Left ventricle myocardium superior (tissue), 1 donor: ENCODE measurements at regions not wholly inside any gene's neighbourhood (a gene's known extent, or its start where the extent isn't known, plus 50 kb on each side); places are given as distances from the start of the nearest gene placed in this dataset.
"Not testable (repeated sequence)": the region's sequence is repeated elsewhere in the genome, so short reads cannot be mapped to it uniquely, and the experiment has no call there.

Source experiments
- ATAC-seq: fragments of 200-7000 bp; cut with Tn5 transposase; one replicate; pipeline ENCODE4 v1.9.1; 2020; ENCODE audit warnings: mild to moderate bottlenecking, moderate library complexity
- DNase-seq: peaks from one replicate; pipeline ENCODE4 v3.0.0-alpha.2; 2020
- intact Hi-C: fragments of 100-400 bp; cut with micrococcal nuclease; formaldehyde crosslinking; loops from one replicate; pipeline ENCODE4 v1.11.0; 2022
- donor health status: DM: no; HTN: yes; CAD: no; lungs with severe emphysema.

DNA sequence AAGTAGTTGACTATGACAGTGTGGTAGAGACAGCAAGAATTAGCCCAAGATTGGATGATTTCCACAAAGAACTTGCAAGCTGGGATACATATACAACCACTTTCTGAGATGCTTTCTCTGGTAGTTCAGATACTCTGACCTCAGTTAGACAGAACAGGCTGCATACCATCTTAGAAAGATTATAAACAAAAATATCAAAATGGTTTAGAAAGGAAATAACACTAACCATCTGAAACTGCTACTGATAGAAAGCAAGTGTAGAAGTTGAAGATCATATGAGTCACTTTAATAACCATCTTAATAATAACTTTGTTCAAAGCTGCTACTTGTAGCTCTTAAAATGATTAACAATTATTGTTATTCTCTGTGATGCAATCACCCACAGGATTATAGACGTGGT, 255.4 kb upstream of the TTC29 start:
- DNase-seq = no peak
- intact Hi-C loops = no loop called here
- no peak for ATAC-seq

DNA sequence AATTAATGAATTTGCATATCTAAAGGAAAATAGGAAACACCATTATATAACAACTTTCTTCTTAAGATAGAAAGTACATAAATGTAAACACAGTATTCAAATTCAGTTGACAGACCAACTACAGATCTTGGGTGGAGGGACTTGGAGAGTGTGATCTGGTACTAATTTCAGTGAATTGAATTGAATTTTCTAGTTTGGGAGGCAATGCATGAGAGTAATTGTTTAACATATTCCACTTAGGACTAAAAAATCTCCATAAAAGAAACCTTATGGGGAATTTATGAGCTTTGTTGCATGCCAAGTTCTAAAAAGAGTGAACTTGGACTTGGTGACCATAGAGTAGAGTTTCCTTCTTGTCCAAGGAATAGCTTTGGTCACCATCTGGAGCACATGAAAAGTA, 261.1 kb upstream of the TTC29 start:
- ATAC-seq = no peak
- intact Hi-C loops = no loop called here

DNA sequence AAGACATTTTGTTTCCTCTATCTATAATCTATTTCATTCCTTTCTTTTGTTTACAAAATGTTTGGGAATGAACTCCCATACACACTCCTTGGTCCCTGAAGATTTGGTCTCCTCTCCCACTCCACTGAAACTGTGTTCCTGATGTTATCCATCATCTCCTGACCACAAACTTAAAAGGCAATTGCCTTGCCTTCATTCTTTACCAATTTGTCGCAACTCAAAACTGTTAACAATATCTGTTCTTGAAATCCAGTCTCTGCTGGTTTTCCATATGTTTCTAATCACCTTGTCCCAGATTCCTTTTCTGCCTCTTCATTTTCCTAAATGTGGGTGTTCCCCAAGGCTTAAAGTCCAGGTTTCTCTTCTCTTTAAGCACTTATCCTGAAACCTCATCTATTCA, 262.2 kb upstream of the TTC29 start:
- DNase-seq (no peak), ATAC-seq (no peak)
- intact Hi-C loops = no loop called here

More for the DNA sequence above, 261.1 kb upstream of the TTC29 start:
- no peak for DNase-seq

DNA sequence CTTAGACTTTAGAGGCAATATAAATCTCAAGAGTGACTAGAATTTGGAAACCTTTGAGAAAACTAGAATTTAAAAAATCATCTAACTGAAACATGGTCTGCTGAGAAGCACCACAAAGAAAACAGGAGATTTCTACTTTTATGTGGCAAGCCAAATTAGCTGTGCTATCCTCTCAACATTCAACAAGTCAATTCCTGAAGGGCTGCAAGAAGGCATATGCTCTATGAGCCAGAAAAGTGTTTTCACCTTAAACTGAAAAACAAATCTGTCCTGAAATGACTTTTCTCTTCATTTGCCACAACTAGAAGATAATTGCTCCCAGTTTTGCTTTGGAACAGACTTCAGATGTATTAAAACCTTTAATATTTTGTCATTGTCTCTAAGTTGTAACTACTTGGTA, 263.2 kb upstream of the EDNRA start:
- intact Hi-C loops = no loop called here
- DNase-seq (no peak), ATAC-seq (no peak)

DNA sequence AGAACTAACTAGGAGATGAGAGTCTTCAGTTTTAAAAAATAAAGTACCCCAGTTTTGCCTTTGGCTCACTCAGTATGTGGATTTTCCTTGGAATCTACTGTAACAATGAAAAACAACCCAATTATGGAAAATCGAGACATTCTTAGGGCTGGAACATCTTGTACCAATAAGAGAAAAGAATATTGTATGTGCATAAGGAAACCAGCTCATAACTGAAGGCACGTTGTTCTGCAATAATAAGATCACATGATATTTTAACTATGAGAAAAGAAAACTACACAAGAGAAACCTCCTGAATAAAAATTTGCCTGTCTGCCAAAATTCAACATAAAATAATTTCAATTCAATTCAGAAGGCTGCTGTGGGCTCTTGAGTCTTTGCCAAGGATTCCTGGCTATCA, 261.8 kb upstream of the EDNRA start:
- ATAC-seq (no peak), DNase-seq (no peak)
- intact Hi-C loops = no loop called here

DNA sequence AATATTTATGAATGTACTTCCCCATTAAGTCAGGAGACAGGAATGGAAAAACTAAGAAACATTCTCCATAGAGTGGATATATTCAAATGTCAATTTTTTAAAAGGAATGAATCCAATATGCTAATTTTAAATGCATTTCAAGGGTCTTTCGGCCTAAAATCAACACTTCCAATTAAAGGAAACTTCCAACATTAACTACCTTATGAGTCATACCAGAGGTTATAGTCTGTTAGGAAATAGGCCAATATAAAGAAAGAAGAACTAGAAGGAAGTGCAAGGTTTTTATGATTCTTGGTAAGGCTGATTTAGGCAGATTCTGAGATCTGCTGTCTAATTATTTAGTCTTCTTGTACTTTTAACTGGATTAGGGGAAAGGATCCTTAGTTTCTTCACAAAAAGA, 260.1 kb upstream of the EDNRA start:
- no peak for DNase-seq
- ATAC-seq = no peak
- intact Hi-C loops = no loop called here

DNA sequence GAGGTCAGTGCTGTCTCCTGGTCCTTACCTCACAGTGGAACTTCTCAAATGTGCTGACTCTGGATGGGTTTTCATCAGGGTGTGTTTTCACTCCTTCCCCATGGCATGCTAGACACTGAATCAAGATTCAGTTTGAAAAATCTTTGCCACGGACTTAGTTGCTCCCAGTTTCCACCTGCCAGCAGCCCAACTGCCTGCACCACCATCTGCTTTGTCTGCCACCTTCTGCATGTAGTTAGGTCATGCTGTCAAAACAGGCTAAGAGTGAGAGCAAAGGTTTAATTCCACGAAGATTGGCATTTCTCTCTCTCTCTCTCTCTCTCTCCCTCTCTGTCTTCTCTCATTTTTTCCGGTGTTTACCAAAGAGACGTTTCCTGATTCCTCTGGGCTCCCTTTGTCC, 258.0 kb upstream of the EDNRA start:
- intact Hi-C loops = no loop called here
- ATAC-seq (no peak), DNase-seq (no peak)

DNA sequence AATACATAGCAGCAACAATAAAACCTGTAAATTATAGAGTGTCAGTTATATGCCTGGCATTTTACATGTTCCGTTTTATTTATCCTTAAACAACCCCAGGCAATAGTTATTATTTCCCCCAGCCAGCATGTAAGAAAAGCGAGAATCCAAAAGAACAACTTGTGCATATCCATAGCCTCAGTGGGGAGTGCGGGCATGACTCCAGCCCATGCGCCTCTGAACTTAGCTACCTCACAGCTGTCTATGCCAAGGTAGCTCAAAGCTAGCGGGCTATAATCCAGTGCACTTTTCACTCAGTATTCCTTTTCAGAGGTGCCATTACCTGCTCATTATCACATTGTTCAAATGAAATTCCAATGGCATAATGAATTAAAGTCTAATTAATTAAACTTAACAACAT, 257.3 kb upstream of the EDNRA start:
- ATAC-seq (no peak), DNase-seq (no peak)
- intact Hi-C loops = no loop called here

DNA sequence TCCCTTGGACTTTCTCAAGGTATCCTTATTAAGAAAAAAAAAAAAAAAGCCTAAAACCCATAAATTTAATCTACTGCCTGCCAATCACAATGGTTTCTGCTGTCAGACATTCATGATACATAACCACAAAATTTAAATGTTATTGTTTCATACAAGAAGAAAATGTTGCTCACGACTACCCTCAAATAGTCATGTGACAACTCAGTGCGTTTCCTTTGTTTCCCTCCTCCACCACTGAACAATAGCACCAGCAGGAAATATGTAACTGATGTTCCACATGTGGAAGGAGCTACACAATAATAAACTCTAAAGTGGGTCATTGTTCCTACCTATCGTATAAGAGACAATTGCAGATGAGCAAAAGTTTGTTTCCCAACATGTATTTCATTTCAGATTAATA, 244.1 kb upstream of the EDNRA start:
- no peak for ATAC-seq
- DNase-seq = no peak
- intact Hi-C loops = no loop called here

DNA sequence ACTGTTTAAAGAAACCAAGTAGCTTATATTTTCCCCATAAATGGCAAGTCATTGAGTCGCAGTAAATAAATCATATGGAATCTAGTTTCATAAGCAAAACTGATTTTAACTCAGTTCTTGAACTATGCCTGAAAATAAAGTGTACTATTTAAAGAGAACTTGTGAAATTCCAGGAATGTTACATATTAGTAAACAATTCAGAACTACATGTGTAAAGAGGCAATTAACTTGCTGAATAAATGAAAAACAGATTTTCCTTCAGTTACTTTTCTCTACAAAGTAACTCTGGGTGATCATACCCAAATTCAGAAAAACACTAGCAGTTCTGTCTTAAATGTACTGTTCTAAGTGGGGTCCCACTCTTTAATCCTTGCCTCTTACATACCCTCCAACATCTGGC, 236.1 kb upstream of the EDNRA start:
- intact Hi-C loops = no loop called here
- ATAC-seq (no peak), DNase-seq (no peak)

DNA sequence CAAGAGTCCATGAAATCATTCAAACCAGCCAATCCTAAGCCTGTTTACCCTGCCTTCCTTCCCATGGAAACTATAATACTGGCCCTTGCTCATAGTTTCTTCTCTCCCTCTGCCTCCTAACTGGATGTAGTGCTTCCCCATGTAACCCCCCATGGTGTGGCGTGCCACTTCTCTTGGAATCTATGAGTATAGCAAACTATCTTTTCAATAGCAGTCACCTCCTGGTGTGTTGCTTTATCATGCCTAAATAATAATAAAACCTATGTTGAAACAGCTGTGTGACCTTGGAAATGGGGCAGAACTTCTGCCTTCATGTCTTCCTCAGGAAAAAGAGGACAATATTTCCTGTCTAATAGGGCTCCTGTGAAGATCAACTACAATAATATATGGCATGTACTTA, 234.8 kb upstream of the EDNRA start:
- intact Hi-C loops = no loop called here
- ATAC-seq = no peak
- DNase-seq = no peak

DNA sequence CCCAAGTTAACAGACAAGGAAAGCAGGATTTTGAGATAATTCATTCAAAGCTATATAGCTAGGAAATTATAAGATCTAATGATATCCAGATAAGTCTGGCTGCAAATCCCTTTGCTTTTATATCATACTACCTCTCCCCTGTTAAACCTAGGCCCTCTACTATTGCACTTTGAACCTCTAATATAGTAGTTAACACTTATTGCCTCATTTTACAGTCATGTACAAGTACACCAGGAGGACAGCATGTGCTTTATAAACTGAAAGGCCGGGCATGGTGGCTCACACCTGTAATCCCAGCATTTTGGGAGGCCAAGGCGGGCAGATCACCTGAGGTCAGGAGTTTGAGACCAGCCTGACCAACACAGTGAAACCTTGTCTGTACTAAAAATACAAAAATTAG, 234.4 kb upstream of the EDNRA start:
- ATAC-seq, intact Hi-C loops, DNase-seq: not testable (repeated sequence)

DNA sequence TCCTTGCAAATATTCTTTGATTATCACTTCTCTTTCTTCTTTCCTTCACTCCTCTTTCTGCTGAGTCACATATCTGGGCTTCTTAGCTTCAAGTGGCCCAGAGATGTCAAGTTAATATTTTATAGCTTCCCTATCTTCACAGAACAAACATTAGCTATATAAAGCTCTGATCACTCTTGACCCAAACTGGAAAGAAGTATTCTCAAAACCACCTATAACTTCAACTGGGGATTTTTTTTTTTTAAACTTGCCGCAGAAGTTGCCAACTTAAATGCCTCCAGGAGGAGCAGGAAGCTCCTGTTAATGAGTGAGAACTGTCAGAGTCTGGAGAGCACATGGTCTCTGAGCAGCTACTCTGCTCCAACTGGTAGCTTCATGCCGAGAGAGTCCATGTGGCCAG, 233.3 kb upstream of the EDNRA start:
- DNase-seq = no peak
- no peak for ATAC-seq
- intact Hi-C loops = no loop called here

DNA sequence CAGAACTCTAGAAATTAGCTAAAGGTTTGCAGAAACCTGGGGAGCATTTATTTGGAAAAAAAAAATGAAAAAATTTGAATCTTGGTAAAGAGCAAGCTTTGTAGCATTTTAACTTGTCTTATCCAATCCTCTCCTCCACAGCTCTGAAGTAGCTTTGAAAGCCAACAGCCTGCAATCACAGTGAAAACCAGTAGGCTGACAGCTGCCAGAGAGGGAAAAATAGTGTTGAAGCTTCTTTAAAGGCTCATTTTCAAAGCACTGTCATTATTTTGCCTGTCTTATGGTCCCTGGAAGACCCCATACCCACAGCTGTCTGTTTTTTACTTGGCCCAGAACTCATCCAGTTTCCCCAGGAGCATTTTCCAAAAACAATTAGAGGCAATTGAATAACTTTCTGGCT, 230.8 kb upstream of the EDNRA start:
- intact Hi-C loops = no loop called here
- no peak for DNase-seq
- ATAC-seq = no peak

DNA sequence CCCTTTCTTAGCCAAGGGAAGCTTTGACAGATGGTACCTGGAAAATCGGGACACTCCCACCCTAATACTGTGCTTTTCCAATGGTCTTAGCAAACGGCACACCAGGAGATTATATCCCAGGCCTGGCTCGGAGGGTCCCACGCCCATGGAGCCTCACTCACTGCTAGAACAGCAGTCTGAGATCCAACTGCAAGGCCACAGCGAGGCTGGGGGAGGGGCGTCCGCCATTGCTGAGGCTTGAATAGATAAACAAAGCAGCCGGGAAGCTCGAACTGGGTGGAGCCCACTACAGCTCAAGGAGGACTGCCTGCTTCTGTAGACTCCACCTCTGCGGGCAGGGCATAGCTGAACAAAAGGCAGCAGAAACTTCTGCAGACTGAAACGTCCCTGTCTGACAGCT, 225.6 kb upstream of the EDNRA start:
- ATAC-seq, intact Hi-C loops, DNase-seq: not testable (repeated sequence)

DNA sequence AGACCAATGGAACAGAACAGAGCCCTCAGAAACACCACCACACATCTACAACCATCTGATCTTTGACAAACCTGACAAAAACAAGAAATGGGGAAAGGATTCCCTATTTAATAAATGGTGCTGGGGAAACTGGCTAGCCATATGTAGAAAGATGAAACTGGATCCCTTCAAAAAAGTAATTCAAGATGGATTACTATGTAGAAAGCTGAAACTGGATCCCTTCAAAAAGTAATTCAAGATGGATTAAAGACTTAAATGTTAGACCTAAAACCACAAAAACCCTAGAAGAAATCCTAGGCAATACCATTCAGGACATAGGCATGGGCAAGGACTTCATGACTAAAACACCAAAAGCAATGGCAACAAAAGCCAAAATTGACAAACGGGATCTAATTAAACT, 221.6 kb upstream of the EDNRA start:
- ATAC-seq, intact Hi-C loops, DNase-seq: not testable (repeated sequence)

DNA sequence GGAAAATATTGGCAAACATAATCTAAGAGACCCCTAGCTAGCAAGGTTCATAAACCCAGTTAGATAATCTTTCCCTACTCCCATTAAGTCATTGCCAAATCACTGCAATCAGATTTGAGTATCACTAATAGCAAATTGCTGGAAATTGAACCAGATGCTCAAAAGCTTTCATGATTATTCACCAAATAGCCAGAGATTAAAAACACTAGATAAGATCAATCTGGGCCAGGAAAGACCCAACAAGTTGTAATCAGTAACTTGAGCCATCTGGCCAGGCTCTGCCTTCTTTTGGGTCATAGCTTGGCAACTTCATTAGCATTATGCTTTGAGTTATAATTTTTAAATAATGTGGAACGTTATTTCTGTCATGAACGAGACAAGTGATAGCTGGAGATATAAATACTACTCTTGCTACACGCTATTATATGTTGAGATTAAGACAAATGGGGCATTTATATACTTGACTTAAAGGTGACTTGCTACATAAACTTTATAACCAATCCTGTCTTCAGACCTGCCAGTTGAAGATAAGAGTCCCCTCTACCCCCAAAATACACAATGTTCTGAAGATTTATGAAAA, 196.6 kb upstream of the EDNRA start:
- no peak for ATAC-seq

DNA sequence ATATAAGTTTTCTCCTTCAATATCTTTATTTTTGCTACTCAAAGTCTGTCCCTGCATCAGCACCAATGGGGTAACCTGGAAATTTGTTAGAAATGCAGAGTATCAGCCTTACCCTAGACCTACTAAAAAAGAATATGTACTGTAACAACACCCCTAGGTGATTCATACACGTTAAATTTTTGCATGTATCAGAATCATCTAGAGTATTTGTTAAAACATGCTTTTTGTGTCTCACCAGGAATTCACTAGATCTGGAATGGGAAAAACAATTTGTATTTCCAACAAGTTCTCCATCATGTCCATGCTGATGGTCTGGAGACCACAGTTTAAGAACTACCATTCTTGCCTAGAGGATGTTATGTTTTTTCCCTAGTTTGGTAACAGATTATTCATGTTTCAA, 196.0 kb upstream of the EDNRA start:
- intact Hi-C loops = no loop called here
- no peak for DNase-seq
- ATAC-seq = no peak

More for the DNA sequence above, 196.6 kb upstream of the EDNRA start:
- intact Hi-C loops = no loop called here
- DNase-seq = no peak

DNA sequence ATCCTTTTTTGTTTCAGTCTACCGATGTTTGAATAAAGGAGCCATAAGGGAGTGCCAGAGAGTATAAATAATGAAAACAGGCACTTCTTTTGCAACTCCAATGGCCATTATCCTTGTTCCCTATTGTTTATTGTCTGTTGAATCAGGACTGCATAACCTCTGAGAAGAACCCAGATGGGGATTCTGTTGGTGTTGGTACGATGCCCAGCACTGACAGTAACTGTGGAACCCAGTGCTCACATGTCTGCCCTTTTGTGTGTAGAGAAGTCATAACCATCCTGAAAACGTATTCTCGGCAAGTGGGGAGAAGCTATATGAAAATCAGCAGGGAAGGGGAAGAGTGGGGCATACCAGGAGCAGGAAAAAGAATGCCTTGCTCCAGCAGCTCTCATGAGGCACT, 195.1 kb upstream of the EDNRA start:
- intact Hi-C loops = no loop called here
- no peak for DNase-seq
- ATAC-seq = no peak

DNA sequence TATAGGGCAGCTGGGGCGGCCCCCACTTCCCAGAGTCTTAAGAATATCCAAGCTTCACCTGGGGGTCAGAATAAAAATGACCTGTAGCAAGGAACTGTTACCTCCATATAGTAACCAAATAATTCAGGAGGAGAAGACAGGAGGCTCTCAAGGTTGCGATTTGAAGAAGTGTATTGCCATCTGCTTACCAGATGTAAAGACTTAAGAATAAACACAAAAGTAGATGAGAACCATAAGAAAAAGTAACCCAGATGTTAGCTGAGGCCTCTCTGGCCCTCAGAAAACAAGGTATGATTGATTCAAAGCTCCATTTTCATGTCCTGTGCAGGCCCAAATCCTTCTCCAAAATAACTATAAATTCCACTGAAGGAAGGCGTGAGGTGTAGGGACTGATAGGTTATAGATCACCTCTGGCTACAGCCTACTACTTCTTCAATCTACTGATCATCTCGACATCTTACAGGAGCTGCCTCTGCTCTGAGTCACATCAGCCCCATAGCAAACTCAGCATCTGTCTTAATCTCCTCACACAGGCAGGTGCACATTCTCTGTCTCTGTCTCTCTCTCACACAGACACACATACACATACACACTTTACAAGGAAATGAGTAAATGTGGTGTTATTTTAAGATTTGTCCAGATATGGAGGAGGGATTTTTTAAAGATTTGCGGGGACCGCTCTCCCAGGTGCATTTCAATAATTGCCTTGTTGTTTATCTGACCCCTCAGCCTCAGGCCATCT, 193.9 kb upstream of the EDNRA start:
- no peak for ATAC-seq
- intact Hi-C loops = no loop called here
- no peak for DNase-seq

DNA sequence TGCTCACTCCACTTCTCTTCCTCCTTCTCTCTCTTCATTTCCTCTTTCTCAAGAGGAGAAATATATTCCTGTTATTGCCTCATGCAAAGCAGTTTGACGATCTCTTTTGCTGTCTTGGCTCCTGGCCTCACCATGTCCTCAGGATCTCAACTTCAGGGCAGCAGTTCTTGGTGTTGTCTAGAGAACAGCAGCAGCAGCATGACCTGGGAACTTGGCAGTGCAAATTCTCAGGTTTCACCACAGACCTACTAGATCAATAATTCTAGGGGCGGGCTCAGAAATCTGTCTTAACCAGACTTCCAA, 193.4 kb upstream of the EDNRA start:
- DNase-seq (no peak), ATAC-seq (no peak)
- intact Hi-C loops = no loop called here

DNA sequence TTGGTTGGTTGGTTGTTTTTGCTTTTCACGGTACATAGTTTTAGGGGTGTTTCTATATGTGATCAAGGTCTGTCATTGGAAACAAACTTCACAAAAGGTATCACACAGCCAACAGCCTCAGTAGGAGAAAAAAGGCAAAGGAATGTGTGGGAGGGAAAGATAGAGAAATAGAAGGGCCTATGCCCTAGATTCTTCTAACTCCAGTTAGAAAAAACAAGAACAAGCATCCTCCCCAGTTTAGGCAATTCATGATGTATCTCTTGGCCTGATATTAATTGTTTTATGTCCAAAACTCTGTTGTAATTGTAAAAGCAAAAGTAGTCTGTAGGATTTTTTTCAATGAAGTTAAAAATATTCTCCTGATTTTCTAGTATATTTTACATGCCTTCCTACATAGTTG, 192.4 kb upstream of the EDNRA start:
- intact Hi-C loops = no loop called here
- DNase-seq = no peak
- ATAC-seq = no peak
